GM12878 (cell line): ENCODE measurements at regions not wholly inside any gene's neighbourhood (a gene's known extent, or its start where the extent isn't known, plus 50 kb on each side); places are given as distances from the start of the nearest gene placed in this dataset.

Source experiments
- ATAC-seq: fragments of 200-7000 bp; cut with Tn5 transposase; 3 replicates; pipeline ENCODE4 v1.9.1; 2020; ENCODE audit warnings: mild to moderate bottlenecking, moderate library complexity
- BruUV-seq: library from RNA; stranded (reverse); fragments of 400-500 nt; replicated peaks from 2 replicates; lab custom pipeline; 2021; lab: Mats Ljungman, UMichigan
- CTCF ChIA-PET: fragments of 300-600 bp; sonication (Branson Sonifier 250); formaldehyde crosslinking; extraction: SDS; loops from one replicate; lab custom pipeline; 2021; ENCODE audit warnings: inconsistent platforms; lab: Yijun Ruan, JAX
- POLR2A ChIA-PET: fragments of 350-600 bp; formaldehyde crosslinking; extraction: SDS; loops from one replicate; lab custom pipeline; 2021; ENCODE audit warnings: inconsistent platforms; lab: Charles Lee
- RAD21 ChIA-PET: fragments of 300-600 bp; sonication (Branson Sonifier 250); formaldehyde crosslinking; loops from one replicate; lab custom pipeline; 2023; ENCODE audit warnings: antibody characterized with exemption; ENCODE audit not compliant: unreplicated experiment; lab: Charles Lee
- SMC1A ChIA-PET: fragments of 300-600 bp; sonication (Branson Sonifier 250); formaldehyde crosslinking; loops from one replicate; lab custom pipeline; 2023; ENCODE audit not compliant: unreplicated experiment, uncharacterized antibody; lab: Charles Lee
- DNase-seq: peaks from one replicate; pipeline ENCODE4 v3.0.0-alpha.2; 2011; ENCODE audit warnings: low read depth, low spot score
- FAIRE-seq: peaks from 3 replicates; lab custom pipeline; 2011; peaks lifted over from hg19 to GRCh38; lab: Jason Lieb, UNC
- H2AFZ ChIP-seq: 2 replicates; pipeline ENCODE4 v1.6.0; 2011; ENCODE audit warnings: low read depth, low read length, control low read depth; ENCODE audit not compliant: control insufficient read depth
- H3K27ac ChIP-seq: 2 replicates; pipeline ENCODE4 v1.5.1; 2011; ENCODE audit warnings: control low read depth; ENCODE audit not compliant: control insufficient read depth, insufficient read depth
- H3K27me3 ChIP-seq, 2 experiments: replicated peaks in 1 of 2; 2 replicates each; pipeline versions ENCODE4 v1.6.0 to v1.6.1; 2011; ENCODE audit warnings: low read length in 1 of 2; ENCODE audit not compliant: control insufficient read depth in 2 of 2, insufficient read depth in 2 of 2
- H3K36me3 ChIP-seq, 2 experiments: 2 replicates each; pipeline ENCODE4 v1.5.1; 2011; ENCODE audit warnings: low read length in 1 of 2; ENCODE audit not compliant: control insufficient read depth in 2 of 2, insufficient read depth in 2 of 2
- H3K4me1 ChIP-seq: 2 replicates; pipeline ENCODE4 v1.6.1; 2011; ENCODE audit warnings: mild to moderate bottlenecking, low read length, moderate library complexity, mixed read lengths; ENCODE audit not compliant: control insufficient read depth, insufficient read depth
- H3K4me2 ChIP-seq: 2 replicates; pipeline ENCODE4 v1.6.0; 2011; ENCODE audit warnings: control low read depth; ENCODE audit not compliant: control insufficient read depth, insufficient read depth
- H3K4me3 ChIP-seq: fragments of 200-600 bp; sonication (generic); 2 replicates; pipeline ENCODE4 v1.5.1; 2016
- H3K79me2 ChIP-seq: 2 replicates; pipeline ENCODE4 v1.6.0; 2011; ENCODE audit warnings: low read length; ENCODE audit not compliant: control insufficient read depth, insufficient read depth
- H3K9ac ChIP-seq: 2 replicates; pipeline ENCODE4 v1.8.0; 2011; ENCODE audit warnings: low read length, control low read depth, mixed read lengths; ENCODE audit not compliant: control insufficient read depth, insufficient read depth
- H3K9me3 ChIP-seq: replicated peaks from 3 replicates; pipeline ENCODE4 v1.5.1; 2011; ENCODE audit warnings: mild to moderate bottlenecking, low read length; ENCODE audit not compliant: control insufficient read depth, insufficient read depth
- H4K20me1 ChIP-seq: 2 replicates; pipeline ENCODE4 v1.6.0; 2011; ENCODE audit not compliant: control insufficient read depth, insufficient read depth
- BMI1 ChIP-seq: fragments of 450-650 bp; IDR thresholded peaks from 2 replicates; pipeline ENCODE4 v1.6.1; 2016; ENCODE audit warnings: mild to moderate bottlenecking, moderate library complexity, borderline replicate concordance
- CBX5 ChIP-seq: sonication (generic); IDR thresholded peaks from 2 replicates; pipeline ENCODE4 v1.6.1; 2016; ENCODE audit warnings: low read depth, moderate library complexity, mild to moderate bottlenecking, inconsistent platforms
- ETV6 ChIP-seq, 2 experiments: fragments of 450-650 bp in 1 of 2; IDR thresholded peaks in 1 of 2; conservative IDR thresholded peaks in 1 of 2; 2 replicates each; pipeline ENCODE4 v1.6.1; 2014; ENCODE audit warnings: antibody characterized with exemption in 1 of 2, borderline replicate concordance in 1 of 2, low read depth in 1 of 2, mild to moderate bottlenecking in 1 of 2, moderate library complexity in 1 of 2
- MXI1 ChIP-seq: fragments of 150-350 bp; IDR thresholded peaks from 2 replicates; pipeline ENCODE4 v1.6.1; 2011; ENCODE audit warnings: low read depth, mild to moderate bottlenecking, inconsistent platforms, low read length, improper control_type of control experiment
- TCF7 ChIP-seq: IDR thresholded peaks from 2 replicates; pipeline ENCODE4 v1.6.1; 2014; ENCODE audit warnings: antibody characterized with exemption, borderline replicate concordance
- YBX1 ChIP-seq: fragments of 450-650 bp; IDR thresholded peaks from 2 replicates; pipeline ENCODE4 v1.6.1; 2016; ENCODE audit warnings: antibody characterized with exemption
- ZNF24 ChIP-seq: fragments of 450-650 bp; IDR thresholded peaks from 2 replicates; pipeline ENCODE4 v1.6.1; 2017; ENCODE audit warnings: antibody characterized with exemption, mild to moderate bottlenecking
- WGBS: methylation state at CpG from one replicate; pipeline ENCODE4 v1.1.6; 2016; ENCODE audit warnings: low lambda C conversion rate; ENCODE audit not compliant: insufficient replicate concordance, insufficient coverage; ENCODE audit errors: missing lambda C conversion rate; 5-methylcytosine and 5-hydroxymethylcytosine counted together
- in situ Hi-C: fragments of 300-500 bp; cut with MboI; formaldehyde crosslinking; loops from 9 replicates; pipeline ENCODE4 v1.14.3; 2018; ENCODE audit warnings: mixed read lengths
- intact Hi-C: fragments of 100-400 bp; cut with micrococcal nuclease; formaldehyde crosslinking; loops from one replicate; pipeline ENCODE4 v1.14.2; 2022; ENCODE audit not compliant: unreplicated experiment
- TF ChIP-seq, protein P1 (sequence below): fragments of 450-650 bp; IDR thresholded peaks from 2 replicates; pipeline ENCODE4 v1.6.1; 2017; ENCODE audit warnings: borderline replicate concordance

- H2AFZ ChIP-seq = no peak overlapping the region
- intact Hi-C loops = no loop called here
- TF ChIP-seq BMI1 = no peak
- TF ChIP-seq TCF7 = no peak
- TF ChIP-seq MXI1 = no peak
- TF ChIP-seq CBX5 = no peak
- TF ChIP-seq ETV6 (conservative IDR thresholded peaks at IDR 0.05 in 1 of 2, IDR thresholded peaks at IDR 0.05 in 1 of 2; ENCODE audit: borderline replicate concordance in 1 of 2, low read depth in 1 of 2) = no peak
- no peak for TF ChIP-seq ZNF24
- TF ChIP-seq, protein P1, sequence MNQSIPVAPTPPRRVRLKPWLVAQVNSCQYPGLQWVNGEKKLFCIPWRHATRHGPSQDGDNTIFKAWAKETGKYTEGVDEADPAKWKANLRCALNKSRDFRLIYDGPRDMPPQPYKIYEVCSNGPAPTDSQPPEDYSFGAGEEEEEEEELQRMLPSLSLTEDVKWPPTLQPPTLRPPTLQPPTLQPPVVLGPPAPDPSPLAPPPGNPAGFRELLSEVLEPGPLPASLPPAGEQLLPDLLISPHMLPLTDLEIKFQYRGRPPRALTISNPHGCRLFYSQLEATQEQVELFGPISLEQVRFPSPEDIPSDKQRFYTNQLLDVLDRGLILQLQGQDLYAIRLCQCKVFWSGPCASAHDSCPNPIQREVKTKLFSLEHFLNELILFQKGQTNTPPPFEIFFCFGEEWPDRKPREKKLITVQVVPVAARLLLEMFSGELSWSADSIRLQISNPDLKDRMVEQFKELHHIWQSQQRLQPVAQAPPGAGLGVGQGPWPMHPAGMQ = no peak
- no peak for TF ChIP-seq YBX1
- TF ChIP-seq, all 136 proteins: peak for 0
- Histone ChIP-seq H3K4me3 (no peak overlapping the region), H3K4me2 (no peak overlapping the region), H3K27me3 (peaks cover 0 to 1% of the 10 kb centered on the region in 2 experiments; a peak in 1 of 4 replicates), H3K79me2 (no peaks in the 10 kb centered on the region), H3K9me3 (no peaks in the 10 kb centered on the region), H3K4me1 (no peaks in the 10 kb centered on the region), H3K27ac (no peak overlapping the region), H3K36me3 (no peaks in the 10 kb centered on the region), H3K9ac (no peak overlapping the region), H4K20me1 (no peaks in the 10 kb centered on the region)
- in situ Hi-C loops = no loop called here
- ChIA-PET CTCF (no interaction called here), RAD21 (no interaction called here), POLR2A (no interaction called here), SMC1A (no interaction called here)
- ATAC-seq = no peak
- FAIRE-seq = no peak
- BruUV-seq = no TSS peak
- DNase-seq = no peak
- 33% methylated on average over 10 of the region's 10 CpGs for WGBS
Measured at GRCh38 chr10:78356291-78356900, 322.7 kb downstream of the RPS24 start.
